ENCODE measurements at regions not wholly inside any gene's neighbourhood (a gene's known extent, or its start where the extent isn't known, plus 50 kb on each side); places are given as distances from the start of the nearest gene placed in this dataset.
A peak's percentile ranks its signal among the peaks of the same experiment; 100 is the strongest.

DNA sequence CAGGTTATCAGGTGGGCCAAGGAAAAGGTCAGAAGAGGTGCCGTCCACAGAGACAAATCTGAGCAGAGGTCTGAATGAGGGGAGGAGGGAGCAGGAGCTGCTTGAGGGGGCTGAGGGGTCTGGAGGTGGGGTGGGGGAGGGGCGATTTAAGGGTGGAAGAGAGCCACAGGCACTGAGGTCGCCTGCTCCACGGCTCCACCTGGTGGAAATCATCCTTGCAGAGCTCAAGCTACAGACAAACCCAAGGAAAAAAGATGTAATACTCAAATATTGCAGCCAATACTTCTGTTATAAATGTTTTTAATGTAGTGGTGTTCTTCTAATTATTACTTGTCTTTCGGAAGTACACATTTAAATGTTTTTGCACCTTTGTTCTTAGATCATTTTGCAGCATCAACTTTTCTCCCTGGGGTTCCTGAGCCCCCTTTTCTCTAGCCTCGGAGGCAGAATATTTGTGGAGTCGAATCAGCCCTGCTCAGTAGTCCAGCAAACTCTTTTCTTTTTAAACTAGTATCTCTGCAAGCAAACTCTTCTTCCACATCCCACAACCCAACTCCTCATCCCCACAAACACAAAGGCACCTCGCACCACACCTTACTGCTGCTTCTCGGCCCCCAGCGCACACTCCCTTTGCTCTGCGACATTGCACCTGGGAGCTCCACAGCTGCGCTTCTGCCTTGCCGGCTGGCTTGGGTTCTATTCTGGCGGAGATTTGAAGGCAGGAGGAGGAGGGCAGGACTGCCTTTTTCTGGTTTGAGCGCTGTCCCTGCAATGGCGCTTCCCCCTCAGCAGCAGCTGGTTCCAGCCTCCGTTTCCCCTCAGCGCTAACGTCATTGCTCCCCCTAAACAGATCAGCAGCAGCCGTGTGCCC is 51.0 kb upstream of the TFAP2A start:
- peak; percentile 15 for DNase-seq
